ENCODE measurements at regions not wholly inside any gene's neighbourhood (a gene's known extent, or its start where the extent isn't known, plus 50 kb on each side); places are given as distances from the start of the nearest gene placed in this dataset.

- no peak for DNase-seq
Observed at GRCh38 chr6:140956571-140957369, 1176.0 kb upstream of the GJE1 start.

GRCh38 chr6:140940251-140940925, 1192.3 kb upstream of the GJE1 start:
- no peak for DNase-seq

GRCh38 chr6:140932909-140933308, 1199.8 kb upstream of the GJE1 start:
- DNase-seq = no peak

GRCh38 chr6:140931581-140931980, 1201.1 kb upstream of the GJE1 start:
- DNase-seq = no peak

- no peak for DNase-seq
Observed at GRCh38 chr6:140929121-140929520, 1203.6 kb upstream of the GJE1 start.

GRCh38 chr6:140923048-140923447, 1209.7 kb upstream of the GJE1 start:
- DNase-seq = no peak

- no peak for DNase-seq
Observed at GRCh38 chr6:140921366-140922226, 1211.1 kb upstream of the GJE1 start.

GRCh38 chr6:140917911-140918310, 1214.8 kb upstream of the GJE1 start:
- no peak for DNase-seq

- no peak for DNase-seq
Observed at GRCh38 chr6:140915551-140915950, 1217.2 kb upstream of the GJE1 start.

GRCh38 chr6:140915103-140915502, 1217.6 kb upstream of the GJE1 start:
- DNase-seq = no peak

- no peak for DNase-seq
Observed at GRCh38 chr6:140912686-140913085, 1220.0 kb upstream of the GJE1 start.

- DNase-seq = no peak
Observed at GRCh38 chr6:140909625-140910024, 1223.1 kb upstream of the GJE1 start.

- no peak for DNase-seq
Observed at GRCh38 chr6:140909156-140909555, 1223.6 kb upstream of the GJE1 start.

- DNase-seq = no peak
Observed at GRCh38 chr6:140908505-140908904, 1224.2 kb upstream of the GJE1 start.

- DNase-seq = no peak
Observed at GRCh38 chr6:140907235-140907634, 1225.5 kb upstream of the GJE1 start.

GRCh38 chr6:140905724-140906123, 1227.0 kb upstream of the GJE1 start:
- no peak for DNase-seq

- no peak for DNase-seq
Observed at GRCh38 chr6:140905050-140905449, 1227.7 kb upstream of the GJE1 start.

GRCh38 chr6:140897804-140898573, 1234.7 kb upstream of the GJE1 start:
- no peak for DNase-seq

- no peak for DNase-seq
Observed at GRCh38 chr6:140897349-140897748, 1235.4 kb upstream of the GJE1 start.

- no peak for DNase-seq
Observed at GRCh38 chr6:140893432-140893831, 1239.3 kb upstream of the GJE1 start.

- no peak for DNase-seq
Observed at GRCh38 chr6:140879946-140880345, 1252.8 kb upstream of the GJE1 start.

- no peak for DNase-seq
Observed at GRCh38 chr6:140874066-140874465, 1258.7 kb upstream of the GJE1 start.

- DNase-seq = no peak
Observed at GRCh38 chr6:140872885-140873284, 1259.8 kb upstream of the GJE1 start.
